RPMI8226 (cell line): ENCODE measurements at regions not wholly inside any gene's neighbourhood (a gene's known extent, or its start where the extent isn't known, plus 50 kb on each side); places are given as distances from the start of the nearest gene placed in this dataset.

ENCODE experiments used
- DNase-seq: peaks from one replicate; pipeline ENCODE4 v3.0.0-alpha.2; 2015

DNA sequence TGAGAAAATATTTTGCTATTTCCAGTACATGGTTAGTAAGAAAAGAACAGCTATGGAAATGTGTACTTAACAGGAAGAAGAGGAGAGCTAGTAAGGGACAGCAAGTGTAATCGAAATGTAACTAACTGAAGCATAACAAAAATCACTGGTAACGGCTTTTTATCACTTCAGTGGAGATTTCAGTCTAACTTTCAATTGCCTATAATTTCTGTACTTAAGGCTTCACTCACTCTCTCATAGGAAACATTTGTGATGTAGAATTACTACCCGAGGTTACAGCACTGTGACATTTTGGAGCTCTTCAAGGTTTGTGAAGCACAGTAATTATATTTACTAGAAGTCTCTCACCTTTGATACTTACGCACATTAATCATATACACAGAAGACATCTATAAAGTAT lies 1119.1 kb downstream of the AMY1C start:
- DNase-seq = no peak

GRCh38 chr1:104874044-104874443 lies 1124.3 kb downstream of the AMY1C start:
- no peak for DNase-seq

DNA sequence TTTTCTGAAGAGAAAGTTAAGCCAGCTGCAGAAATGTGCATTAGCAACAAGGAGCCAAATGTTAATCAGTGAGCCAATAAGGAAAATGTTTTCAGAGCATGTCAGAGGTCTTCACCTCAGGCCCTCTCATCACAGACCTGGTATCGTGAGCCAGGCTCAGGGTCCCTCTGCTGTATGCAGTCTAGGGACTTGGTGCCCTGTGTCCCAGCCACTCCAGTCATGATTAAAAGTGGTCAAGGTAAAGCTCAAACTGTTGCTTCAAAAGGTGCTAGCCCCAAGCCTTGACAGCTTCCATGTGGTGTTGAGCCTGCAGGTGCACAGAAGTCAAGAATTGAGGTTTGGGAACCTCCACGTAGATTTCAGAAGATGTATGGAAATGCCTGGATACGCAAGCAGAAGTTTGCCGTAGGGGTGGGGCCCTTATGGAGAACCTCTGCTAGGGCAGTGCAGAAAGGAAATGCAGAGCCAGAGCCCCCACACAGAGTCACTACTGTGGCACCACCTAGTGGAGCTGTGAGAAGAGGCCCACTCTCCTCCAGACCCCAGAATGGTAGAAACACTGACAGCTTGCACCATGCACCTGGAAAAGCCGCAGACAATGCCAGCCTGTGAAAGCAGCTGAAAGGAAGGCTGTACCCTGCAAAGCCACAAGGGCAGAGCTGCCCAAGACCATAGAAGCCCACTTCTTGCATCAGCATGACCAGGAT lies 1128.7 kb downstream of the AMY1C start:
- DNase-seq = no peak

DNA sequence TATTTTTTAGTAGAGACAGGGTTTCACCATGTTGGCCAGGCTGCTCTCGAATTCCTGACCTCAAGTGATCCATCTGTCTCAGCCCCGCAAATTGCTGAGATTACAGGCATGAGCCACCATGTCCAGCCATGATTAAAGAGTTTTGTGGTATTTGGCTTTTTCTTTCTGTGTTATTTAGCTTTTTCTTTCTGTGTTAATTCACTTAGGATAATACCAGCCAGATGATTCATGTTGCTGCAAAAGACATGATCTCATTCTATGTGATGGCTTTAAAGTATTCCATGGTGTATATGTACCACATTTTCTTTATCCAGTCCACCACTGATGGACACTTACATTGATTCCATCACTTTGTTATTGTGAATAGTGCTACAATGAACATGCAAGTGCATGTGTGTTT lies 1135.2 kb downstream of the AMY1C start:
- no peak for DNase-seq

DNA sequence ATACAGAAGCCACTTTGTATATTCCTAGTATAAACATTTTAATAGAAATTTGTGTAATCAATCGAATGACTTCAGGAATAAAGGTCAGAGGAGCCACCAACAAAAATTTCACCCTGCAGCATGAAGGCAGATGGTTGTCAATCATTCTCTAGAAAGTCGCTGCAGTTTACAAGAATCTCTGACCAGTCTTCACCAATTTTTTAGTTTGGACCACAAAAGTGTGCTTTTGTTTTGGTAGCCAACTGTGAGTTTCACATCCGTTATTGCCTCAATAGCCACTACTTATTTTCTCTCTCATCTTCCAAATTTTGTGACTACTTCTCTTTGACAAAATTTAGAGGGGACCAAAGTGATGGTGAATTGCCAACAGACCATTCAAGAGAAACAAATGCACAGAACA lies 1155.6 kb downstream of the AMY1C start:
- no peak for DNase-seq

DNA sequence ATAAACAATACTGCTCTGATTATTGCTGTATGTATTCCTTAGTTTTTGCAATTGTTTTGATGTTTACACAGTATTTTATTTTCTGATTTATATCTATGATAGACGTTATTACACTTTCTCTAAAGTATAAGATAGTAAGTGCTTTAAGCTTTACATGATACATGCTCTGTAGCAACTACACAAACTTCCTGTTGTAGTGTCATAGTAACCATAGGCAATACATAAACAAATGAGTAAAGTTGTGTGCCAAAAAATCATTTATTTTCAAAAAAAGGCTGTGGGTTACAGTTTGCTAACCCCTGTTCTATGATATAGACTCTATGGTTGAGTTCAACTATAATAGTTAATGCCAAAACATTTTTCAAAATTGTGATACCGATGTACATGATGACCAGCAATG lies 1156.4 kb downstream of the AMY1C start:
- DNase-seq = no peak

DNA sequence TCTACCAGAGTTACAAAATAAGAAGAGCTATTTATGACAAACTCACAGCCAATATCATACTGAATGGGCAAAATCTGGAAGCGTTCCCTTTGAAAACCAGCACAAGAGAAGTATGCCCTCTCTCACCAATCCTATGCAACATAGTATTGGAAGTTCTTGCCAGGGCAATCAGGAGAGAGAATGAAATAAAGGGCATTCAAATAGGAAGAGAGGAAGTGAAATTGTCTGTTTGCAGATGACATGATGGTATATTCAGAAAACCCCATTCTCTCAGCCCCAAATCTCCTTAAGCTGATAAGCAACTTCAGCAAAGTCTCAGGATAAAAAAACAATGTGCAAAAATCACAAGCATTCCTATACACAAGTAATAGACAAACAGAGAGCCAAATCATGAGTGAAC lies 1169.5 kb downstream of the AMY1C start:
- no peak for DNase-seq

DNA sequence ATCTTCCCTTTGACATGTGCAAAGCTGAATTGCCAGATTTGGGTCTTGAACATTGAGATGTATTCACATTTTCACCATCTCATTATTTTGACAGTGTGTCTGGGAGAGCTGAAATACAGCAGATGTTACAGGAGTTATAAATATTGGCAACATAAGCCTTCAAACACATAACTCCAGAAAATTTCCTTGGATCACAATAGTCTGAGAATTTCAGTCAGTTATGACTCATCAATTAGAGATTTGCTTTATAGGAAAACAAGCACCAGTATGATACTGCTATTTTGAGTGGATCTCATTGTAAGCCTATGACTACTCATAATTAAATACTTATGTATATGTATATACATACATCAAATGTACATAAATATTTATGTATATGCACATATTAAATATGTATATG lies 1171.8 kb downstream of the AMY1C start:
- no peak for DNase-seq

DNA sequence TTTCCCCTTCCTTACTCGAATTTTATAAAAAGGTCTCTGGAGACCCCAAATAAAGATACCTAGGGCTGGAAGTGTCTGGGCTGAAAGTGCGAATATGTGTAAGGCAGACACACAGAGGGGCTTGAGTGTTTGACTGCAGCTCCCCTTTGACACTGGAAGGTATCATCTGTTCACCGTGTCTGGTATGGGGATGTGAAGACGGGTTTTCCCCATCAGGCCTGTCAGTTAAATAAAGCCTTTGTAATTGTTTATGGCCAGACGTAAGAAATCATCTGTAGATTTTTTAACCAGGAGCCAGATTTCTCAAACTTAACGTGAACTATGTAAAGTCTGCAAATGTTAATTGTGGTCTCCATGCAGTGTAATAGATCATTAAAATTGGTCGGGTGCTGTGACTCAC lies 1173.4 kb downstream of the AMY1C start:
- DNase-seq = no peak

DNA sequence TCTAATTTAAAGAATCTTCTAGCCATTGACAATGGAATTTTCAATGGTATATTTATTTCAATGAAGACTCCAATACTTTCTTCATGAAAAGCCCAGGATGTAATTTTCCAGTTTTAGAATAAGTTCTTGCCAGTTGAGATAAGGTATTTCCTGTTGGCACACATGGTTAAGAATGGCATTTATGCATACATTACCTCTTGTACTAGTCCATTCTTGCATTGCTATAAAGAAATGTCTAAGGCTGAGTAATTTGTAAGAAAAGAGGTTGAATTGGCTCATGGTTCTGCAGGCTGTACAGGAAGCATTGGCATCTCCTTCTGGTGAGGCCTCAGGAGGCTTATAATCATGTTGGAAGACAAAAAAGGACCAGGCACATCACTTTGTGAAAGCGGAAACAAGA lies 1179.6 kb downstream of the AMY1C start:
- DNase-seq = no peak

DNA sequence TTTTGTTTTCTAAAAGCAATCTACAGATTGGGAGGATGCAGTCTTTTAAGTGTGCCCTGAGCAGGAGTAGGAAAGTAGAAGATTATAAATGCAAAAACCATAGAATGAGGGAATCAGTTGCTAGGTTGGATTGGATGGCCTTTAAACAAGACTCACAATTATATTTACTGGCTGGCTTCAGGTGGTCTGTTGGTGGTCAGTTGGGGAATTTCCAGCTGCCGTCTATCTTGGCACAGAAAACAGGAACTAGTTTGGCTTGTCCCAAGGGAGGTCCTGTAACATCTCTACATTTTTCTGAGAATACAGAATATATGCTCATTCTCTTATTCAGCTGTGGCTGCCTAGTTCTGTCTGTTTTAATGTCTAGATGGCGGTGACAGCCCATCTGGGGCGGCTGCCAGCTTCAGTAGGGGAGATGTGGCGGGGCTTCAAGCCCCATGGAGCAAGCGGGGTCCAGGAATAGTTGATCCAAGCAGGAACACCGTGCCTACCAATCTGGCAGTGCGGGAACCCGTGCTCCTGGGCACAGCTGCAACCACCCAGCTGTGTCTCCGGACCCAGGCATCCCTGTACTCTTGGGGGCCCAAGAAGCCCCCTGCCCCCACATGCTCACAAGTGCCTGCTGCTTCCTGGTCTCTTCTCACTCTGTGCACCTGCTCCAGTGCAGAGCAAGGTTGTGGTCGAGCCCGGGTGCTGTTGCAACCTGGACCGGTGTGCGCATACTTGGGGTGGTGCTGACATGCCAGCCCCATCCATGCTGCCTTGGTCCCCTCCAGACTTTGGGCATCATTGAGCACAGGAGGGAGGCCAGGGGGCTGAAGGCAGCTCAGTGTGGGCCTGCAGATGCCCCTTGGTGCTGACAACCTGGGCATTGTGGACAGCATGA lies 1182.6 kb downstream of the AMY1C start:
- DNase-seq = no peak

DNA sequence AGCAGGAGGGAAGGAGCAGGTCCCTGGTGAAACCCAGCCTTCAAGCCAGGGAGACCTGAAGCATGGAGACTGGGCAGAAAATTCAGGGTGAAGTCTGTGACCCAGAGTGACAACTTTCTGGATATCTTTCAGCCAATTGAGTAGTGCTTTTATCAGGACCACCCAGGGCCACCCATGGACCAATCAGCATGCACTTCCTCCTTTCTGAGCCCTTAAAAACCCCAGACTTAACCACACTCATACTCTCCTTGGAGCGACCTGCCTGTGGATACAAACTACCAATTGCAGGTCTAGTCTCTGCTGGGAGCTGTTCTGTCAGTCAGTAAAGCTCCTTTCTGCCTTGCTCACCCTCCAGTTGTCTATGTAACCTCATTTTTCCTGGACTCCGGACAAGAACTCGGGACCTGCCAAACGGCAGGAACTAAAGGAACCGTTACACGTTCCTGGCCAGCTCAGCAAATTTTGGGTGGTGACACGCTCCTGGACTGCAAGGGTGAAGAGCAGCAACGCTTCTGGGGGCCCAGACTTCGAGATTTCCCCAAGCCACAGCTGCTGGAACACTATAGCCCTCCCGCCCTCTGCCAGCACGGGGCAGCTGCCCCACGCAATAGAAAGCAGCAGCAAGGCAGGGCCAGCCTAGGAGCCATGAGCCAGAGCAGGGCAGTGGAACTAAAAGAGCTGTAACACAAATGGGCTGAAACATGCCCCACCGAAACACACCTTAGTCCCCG lies 1183.4 kb downstream of the AMY1C start:
- DNase-seq = no peak

DNA sequence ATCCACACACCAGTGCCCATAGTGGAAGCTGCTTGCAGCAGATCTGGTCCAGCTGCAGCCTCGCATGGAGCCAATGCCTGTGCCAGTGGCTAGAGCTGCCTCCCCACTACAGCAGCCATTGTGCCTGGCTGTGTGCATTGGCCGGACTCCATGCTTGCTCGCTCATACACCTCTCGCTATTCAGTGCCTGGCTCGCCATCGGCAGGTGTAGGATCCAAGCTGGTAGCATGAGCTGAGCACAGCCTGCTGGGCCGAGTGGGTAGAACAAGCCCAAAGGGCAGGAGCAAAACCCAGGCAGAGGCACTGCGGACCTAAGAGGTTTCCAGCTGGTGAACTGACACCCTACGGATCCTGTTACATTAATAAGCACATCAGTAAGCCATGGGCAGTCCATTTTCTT lies 1184.1 kb downstream of the AMY1C start:
- no peak for DNase-seq

DNA sequence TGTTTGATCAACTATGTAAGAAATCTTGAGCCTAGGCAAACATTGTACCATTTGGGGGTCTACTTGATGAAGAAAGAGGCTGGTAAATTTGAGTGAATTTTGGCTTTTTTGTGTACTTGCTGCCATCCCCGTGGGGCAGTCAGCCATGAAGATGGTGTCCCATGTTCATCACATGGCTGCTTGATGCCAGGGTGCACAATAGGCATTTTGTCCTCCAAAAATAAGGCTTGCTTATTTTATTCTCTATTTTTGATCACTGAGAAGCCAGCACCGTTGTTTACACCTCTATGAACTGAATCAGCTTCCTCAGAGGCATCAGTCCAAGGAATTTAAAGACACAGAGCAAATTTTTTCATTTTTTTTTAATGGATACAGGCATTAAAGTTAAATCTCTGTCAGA lies 1195.7 kb downstream of the AMY1C start:
- no peak for DNase-seq

DNA sequence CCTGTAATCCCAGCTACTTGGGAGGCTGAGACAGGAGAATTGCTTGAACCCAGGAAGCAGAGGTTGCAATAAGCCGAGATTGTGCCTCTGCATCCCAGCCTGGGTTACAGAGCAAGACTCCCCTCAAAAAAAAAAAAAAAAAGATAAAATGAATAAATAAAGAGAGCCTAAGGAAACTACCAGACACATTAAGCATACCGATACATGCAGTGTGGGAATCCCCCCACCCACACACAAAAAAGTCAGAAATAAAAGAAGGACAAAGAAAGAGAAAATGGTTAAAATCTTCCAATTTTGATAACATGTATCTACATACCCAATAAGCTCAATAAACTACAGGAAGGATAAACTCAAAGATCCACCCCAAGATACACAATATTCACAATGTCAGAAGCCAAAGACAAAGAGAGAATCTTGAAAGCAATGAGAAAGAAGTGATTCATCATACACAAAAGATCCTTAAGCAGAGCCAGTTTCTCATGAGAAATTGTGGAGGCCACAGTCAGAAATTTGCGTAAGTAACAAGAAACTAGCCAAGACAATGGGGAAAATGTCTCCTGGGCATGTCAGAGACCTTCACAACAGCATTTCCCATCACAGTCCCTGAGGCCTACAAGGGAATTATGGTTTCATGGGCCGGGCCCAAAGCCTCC lies 1197.0 kb downstream of the AMY1C start:
- DNase-seq = no peak

DNA sequence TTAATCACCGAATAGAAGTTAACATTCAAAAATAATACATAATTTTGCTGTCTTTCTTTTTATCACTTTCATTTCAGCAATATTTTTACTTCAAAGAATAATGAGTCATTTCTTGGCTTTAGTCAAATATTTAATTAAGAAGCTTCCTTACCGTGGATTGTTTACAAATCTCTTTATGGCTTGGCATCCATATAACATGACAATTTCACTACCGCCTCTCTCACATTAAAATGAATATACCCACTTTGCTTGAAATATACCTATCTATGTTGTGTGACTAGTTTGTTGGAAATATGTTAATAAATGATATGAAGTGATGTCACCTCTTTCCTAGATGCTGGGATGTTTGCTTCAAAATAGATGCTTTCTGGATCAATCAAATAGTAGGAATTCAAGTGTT lies 1203.9 kb downstream of the AMY1C start:
- DNase-seq = no peak

DNA sequence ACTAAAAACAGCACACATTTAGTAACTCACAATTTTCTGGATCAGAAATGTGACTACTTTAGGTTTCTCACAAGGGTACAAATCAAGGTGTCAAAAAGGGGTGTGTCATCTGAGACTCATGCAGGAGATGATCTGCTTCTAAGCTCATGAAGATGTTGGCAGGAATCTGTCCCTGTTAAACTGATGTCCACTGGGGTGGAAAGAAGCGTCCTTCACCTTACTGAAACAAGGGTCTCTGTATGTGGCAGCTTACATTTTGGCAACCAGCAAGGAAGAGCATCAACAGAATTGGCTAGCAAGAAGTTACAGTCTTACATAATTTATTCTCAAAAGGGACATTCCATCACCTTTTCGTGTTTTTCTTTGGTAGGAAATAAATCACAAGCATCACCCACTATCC lies 1223.8 kb downstream of the AMY1C start:
- DNase-seq = no peak

- DNase-seq = no peak
Measured at GRCh38 chr1:104979651-104980050, 1230.0 kb downstream of the AMY1C start.

DNA sequence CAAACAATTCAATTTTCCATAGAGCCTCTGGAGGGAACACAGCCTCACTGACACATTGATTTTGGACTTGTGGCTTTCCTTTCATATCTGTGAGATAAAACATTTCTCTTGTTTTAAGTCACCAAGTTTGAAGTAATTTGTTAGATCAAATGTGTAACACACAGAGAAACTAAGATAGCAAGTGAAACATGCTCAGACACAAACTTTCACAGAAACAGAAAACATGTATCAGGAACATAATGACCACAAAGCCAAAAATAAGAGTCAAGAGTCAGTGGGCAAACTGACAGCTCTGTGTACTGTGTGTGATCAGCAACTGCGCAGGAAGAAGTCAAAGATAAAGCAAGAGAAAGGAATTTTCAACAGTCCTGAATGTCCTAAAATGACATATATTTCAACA lies 1237.5 kb downstream of the AMY1C start:
- DNase-seq = no peak

DNA sequence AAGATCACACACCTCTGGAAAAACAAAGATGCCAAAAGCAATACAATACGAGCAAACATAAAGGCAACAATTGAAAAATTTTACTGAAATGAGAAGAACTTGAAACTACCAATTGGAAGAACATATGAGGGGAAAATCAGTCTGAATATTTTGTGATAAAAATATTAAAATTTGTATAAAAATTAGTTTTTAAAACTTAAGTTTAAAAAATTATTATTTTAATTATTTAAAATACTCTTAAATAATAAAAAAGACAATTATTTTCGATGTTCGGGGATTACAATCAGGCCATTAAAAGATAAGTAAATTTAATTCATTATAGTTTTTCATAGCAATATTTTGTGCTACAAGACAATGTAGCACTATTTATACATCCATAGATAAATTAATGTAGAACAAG lies 1239.3 kb downstream of the AMY1C start:
- DNase-seq = no peak

GRCh38 chr1:104991702-104992101 lies 1242.0 kb downstream of the AMY1C start:
- DNase-seq = no peak

DNA sequence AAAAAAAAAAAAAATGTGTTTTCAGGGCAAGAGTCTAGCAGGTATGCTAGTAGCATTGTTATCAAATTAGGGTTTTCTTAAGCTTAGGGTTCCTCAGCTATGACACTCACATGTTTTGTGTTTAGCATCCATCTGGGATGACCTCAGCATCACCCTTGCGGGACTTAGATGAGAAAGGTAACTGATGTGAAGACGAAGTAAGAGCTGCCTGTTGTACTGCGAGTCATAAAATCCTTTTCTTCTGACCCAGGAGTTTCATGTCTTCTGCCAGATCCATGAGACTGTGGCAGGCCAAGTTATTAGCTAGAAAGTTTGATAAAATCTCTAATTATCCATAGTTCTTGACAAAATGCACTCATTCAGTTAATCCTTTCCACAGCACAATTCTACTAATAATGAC lies 1251.1 kb downstream of the AMY1C start:
- no peak for DNase-seq

- no peak for DNase-seq
Measured at GRCh38 chr1:105004515-105004914, 1254.8 kb downstream of the AMY1C start.
